GM12878 (cell line): ENCODE measurements at regions not wholly inside any gene's neighbourhood (a gene's known extent, or its start where the extent isn't known, plus 50 kb on each side); places are given as distances from the start of the nearest gene placed in this dataset.

ENCODE experiments used
- ATAC-seq: fragments of 200-7000 bp; cut with Tn5 transposase; 3 replicates; pipeline ENCODE4 v1.9.1; 2020; ENCODE audit warnings: mild to moderate bottlenecking, moderate library complexity
- BruUV-seq: library from RNA; stranded (reverse); fragments of 400-500 nt; replicated peaks from 2 replicates; lab custom pipeline; 2021; lab: Mats Ljungman, UMichigan
- CTCF ChIA-PET: fragments of 300-600 bp; sonication (Branson Sonifier 250); formaldehyde crosslinking; extraction: SDS; loops from one replicate; lab custom pipeline; 2021; ENCODE audit warnings: inconsistent platforms; lab: Yijun Ruan, JAX
- POLR2A ChIA-PET: fragments of 350-600 bp; formaldehyde crosslinking; extraction: SDS; loops from one replicate; lab custom pipeline; 2021; ENCODE audit warnings: inconsistent platforms; lab: Charles Lee
- RAD21 ChIA-PET: fragments of 300-600 bp; sonication (Branson Sonifier 250); formaldehyde crosslinking; loops from one replicate; lab custom pipeline; 2023; ENCODE audit warnings: antibody characterized with exemption; ENCODE audit not compliant: unreplicated experiment; lab: Charles Lee
- SMC1A ChIA-PET: fragments of 300-600 bp; sonication (Branson Sonifier 250); formaldehyde crosslinking; loops from one replicate; lab custom pipeline; 2023; ENCODE audit not compliant: unreplicated experiment, uncharacterized antibody; lab: Charles Lee
- DNase-seq: peaks from one replicate; pipeline ENCODE4 v3.0.0-alpha.2; 2011; ENCODE audit warnings: low read depth, low spot score
- FAIRE-seq: peaks from 3 replicates; lab custom pipeline; 2011; peaks lifted over from hg19 to GRCh38; lab: Jason Lieb, UNC
- H2AFZ ChIP-seq: 2 replicates; pipeline ENCODE4 v1.6.0; 2011; ENCODE audit warnings: low read depth, low read length, control low read depth; ENCODE audit not compliant: control insufficient read depth
- H3K27ac ChIP-seq: 2 replicates; pipeline ENCODE4 v1.5.1; 2011; ENCODE audit warnings: control low read depth; ENCODE audit not compliant: control insufficient read depth, insufficient read depth
- H3K27me3 ChIP-seq, 2 experiments: replicated peaks in 1 of 2; 2 replicates each; pipeline versions ENCODE4 v1.6.0 to v1.6.1; 2011; ENCODE audit warnings: low read length in 1 of 2; ENCODE audit not compliant: control insufficient read depth in 2 of 2, insufficient read depth in 2 of 2
- H3K36me3 ChIP-seq, 2 experiments: 2 replicates each; pipeline ENCODE4 v1.5.1; 2011; ENCODE audit warnings: low read length in 1 of 2; ENCODE audit not compliant: control insufficient read depth in 2 of 2, insufficient read depth in 2 of 2
- H3K4me1 ChIP-seq: 2 replicates; pipeline ENCODE4 v1.6.1; 2011; ENCODE audit warnings: mild to moderate bottlenecking, low read length, moderate library complexity, mixed read lengths; ENCODE audit not compliant: control insufficient read depth, insufficient read depth
- H3K4me2 ChIP-seq: 2 replicates; pipeline ENCODE4 v1.6.0; 2011; ENCODE audit warnings: control low read depth; ENCODE audit not compliant: control insufficient read depth, insufficient read depth
- H3K4me3 ChIP-seq: fragments of 200-600 bp; sonication (generic); 2 replicates; pipeline ENCODE4 v1.5.1; 2016
- H3K79me2 ChIP-seq: 2 replicates; pipeline ENCODE4 v1.6.0; 2011; ENCODE audit warnings: low read length; ENCODE audit not compliant: control insufficient read depth, insufficient read depth
- H3K9ac ChIP-seq: 2 replicates; pipeline ENCODE4 v1.8.0; 2011; ENCODE audit warnings: low read length, control low read depth, mixed read lengths; ENCODE audit not compliant: control insufficient read depth, insufficient read depth
- H3K9me3 ChIP-seq: replicated peaks from 3 replicates; pipeline ENCODE4 v1.5.1; 2011; ENCODE audit warnings: mild to moderate bottlenecking, low read length; ENCODE audit not compliant: control insufficient read depth, insufficient read depth
- H4K20me1 ChIP-seq: 2 replicates; pipeline ENCODE4 v1.6.0; 2011; ENCODE audit not compliant: control insufficient read depth, insufficient read depth
- BHLHE40 ChIP-seq, 2 experiments: fragments of 450-650 bp in 1 of 2; IDR thresholded peaks; 2 replicates each; pipeline ENCODE4 v1.6.1; 2011 to 2017; ENCODE audit warnings: low read depth in 2 of 2, borderline replicate concordance in 1 of 2, improper control_type of control experiment in 1 of 2, low read length in 1 of 2, mild to moderate bottlenecking in 1 of 2
- BMI1 ChIP-seq: fragments of 450-650 bp; IDR thresholded peaks from 2 replicates; pipeline ENCODE4 v1.6.1; 2016; ENCODE audit warnings: mild to moderate bottlenecking, moderate library complexity, borderline replicate concordance
- CBX3 ChIP-seq: fragments of 200-600 bp; sonication (generic); IDR thresholded peaks from 2 replicates; pipeline ENCODE4 v1.6.1; 2016; ENCODE audit warnings: low read depth, borderline replicate concordance
- CBX5 ChIP-seq: sonication (generic); IDR thresholded peaks from 2 replicates; pipeline ENCODE4 v1.6.1; 2016; ENCODE audit warnings: low read depth, moderate library complexity, mild to moderate bottlenecking, inconsistent platforms
- CREB1 ChIP-seq: IDR thresholded peaks from 2 replicates; pipeline ENCODE4 v1.6.1; 2012; ENCODE audit warnings: low read depth, mild to moderate bottlenecking, inconsistent platforms
- FOS ChIP-seq: IDR thresholded peaks from 3 replicates; pipeline ENCODE4 v1.6.1; 2011; ENCODE audit warnings: borderline replicate concordance; ENCODE audit not compliant: insufficient read length; ENCODE audit errors: extremely low read depth
- HDAC2 ChIP-seq: fragments of 200-600 bp; sonication (generic); IDR thresholded peaks from 2 replicates; pipeline ENCODE4 v1.6.1; 2017
- MEF2A ChIP-seq: IDR thresholded peaks from 2 replicates; pipeline ENCODE4 v1.6.1; 2011; ENCODE audit warnings: low read depth, mild to moderate bottlenecking, low read length, moderate library complexity; ENCODE audit not compliant: insufficient read depth
- MXI1 ChIP-seq: fragments of 150-350 bp; IDR thresholded peaks from 2 replicates; pipeline ENCODE4 v1.6.1; 2011; ENCODE audit warnings: low read depth, mild to moderate bottlenecking, inconsistent platforms, low read length, improper control_type of control experiment
- TBL1XR1 ChIP-seq: IDR thresholded peaks from 2 replicates; pipeline ENCODE4 v1.6.1; 2012; ENCODE audit warnings: low read depth, low read length, improper control_type of control experiment
- WGBS: methylation state at CpG from one replicate; pipeline ENCODE4 v1.1.6; 2016; ENCODE audit warnings: low lambda C conversion rate; ENCODE audit not compliant: insufficient replicate concordance, insufficient coverage; ENCODE audit errors: missing lambda C conversion rate; 5-methylcytosine and 5-hydroxymethylcytosine counted together
- in situ Hi-C: fragments of 300-500 bp; cut with MboI; formaldehyde crosslinking; loops from 9 replicates; pipeline ENCODE4 v1.14.3; 2018; ENCODE audit warnings: mixed read lengths
- intact Hi-C: fragments of 100-400 bp; cut with micrococcal nuclease; formaldehyde crosslinking; loops from one replicate; pipeline ENCODE4 v1.14.2; 2022; ENCODE audit not compliant: unreplicated experiment
- TF ChIP-seq, protein P1 (sequence below): IDR thresholded peaks from 2 replicates; pipeline ENCODE4 v1.6.1; 2012; ENCODE audit warnings: mild to moderate bottlenecking, low read depth, low read length
- TF ChIP-seq, protein P2 (sequence below), 3 experiments: IDR thresholded peaks in 2 of 3; conservative IDR thresholded peaks in 1 of 3; 2 replicates each; pipeline ENCODE4 v1.5.1; 2011; ENCODE audit warnings: low read depth in 3 of 3, low read length in 3 of 3, mild to moderate bottlenecking in 3 of 3, control low read depth in 2 of 3, moderate library complexity in 2 of 3, inconsistent platforms in 1 of 3, mixed read lengths in 1 of 3; ENCODE audit not compliant: control insufficient read depth in 2 of 3, insufficient read depth in 1 of 3; ENCODE audit errors: extremely low read depth in 1 of 3

DNA sequence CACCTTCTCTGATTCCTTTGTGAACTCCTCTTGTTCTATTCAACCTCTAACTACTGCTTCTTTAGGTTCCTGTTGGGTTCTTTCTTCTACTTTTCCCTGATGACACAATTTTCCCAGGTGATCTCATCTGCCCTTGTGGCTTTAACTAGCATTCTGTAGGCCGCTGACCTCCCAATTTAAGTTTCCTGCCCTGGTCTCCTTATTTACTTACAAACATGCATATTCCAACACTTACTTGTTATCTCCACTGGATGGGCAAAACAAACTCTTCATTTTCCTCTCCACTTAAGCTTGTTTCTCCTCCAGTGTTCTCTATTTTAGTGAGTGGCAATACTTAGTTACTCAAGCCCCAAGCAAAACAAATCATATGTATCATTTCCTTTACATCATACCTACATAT, 734.5 kb downstream of the METTL15 start:
- RAD21 ChIA-PET, result no interaction called here
- TF ChIP-seq BHLHE40 (IDR thresholded peaks at IDR 0.05; ENCODE audit: borderline replicate concordance in 1 of 2, low read depth in 2 of 2, low read length in 1 of 2), result no peak
- intact Hi-C loops (no loop called here), in situ Hi-C loops (no loop called here)
- Histone ChIP-seq H2AFZ (no peak overlapping the region), H3K36me3 (no peaks in the 10 kb centered on the region), H3K4me2 (no peak overlapping the region), H3K4me1 (no peaks in the 10 kb centered on the region), H3K79me2 (no peaks in the 10 kb centered on the region), H3K27me3 (no peaks in the 10 kb centered on the region), H3K4me3 (no peak overlapping the region), H3K9me3 (no peaks in the 10 kb centered on the region), H3K27ac (no peak overlapping the region), H3K9ac (no peak overlapping the region), H4K20me1 (no peaks in the 10 kb centered on the region)
- FAIRE-seq (no peak), DNase-seq (no peak), ATAC-seq (no peak)
- SMC1A ChIA-PET, result no interaction called here
- CTCF ChIA-PET, result no interaction called here
- WGBS, result 0% methylated on average over 1 of the region's 1 CpG
- POLR2A ChIA-PET, result no interaction called here
- BruUV-seq, result no TSS peak

DNA sequence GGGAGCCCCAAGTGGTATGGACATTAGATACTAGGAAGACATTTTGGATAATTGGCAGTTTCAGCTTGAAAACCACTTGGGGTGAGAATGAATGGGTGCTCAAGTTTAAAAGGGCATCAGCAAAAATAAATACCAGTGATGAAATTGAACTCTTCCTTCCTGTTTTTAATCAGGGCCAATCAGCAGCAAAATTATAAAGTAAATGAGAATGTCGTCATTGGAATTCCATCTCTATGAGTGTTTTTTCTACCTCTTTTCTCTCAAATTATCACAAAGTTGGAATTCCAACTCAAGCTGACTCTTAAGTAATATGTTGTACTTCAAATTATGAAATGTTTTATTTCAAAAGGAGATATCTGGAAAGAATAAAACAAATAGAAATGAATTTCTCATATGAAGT, 730.6 kb downstream of the METTL15 start:
- Histone ChIP-seq H3K79me2 (no peaks in the 10 kb centered on the region), H3K36me3 (no peaks in the 10 kb centered on the region), H3K9ac (no peak overlapping the region), H3K4me3 (no peak overlapping the region), H3K4me1 (no peaks in the 10 kb centered on the region), H2AFZ (no peak overlapping the region), H3K27ac (no peak overlapping the region), H4K20me1 (no peaks in the 10 kb centered on the region), H3K4me2 (no peak overlapping the region), H3K9me3 (no peaks in the 10 kb centered on the region), H3K27me3 (no peaks in the 10 kb centered on the region)
- intact Hi-C loops (no loop called here), in situ Hi-C loops (no loop called here)
- no TSS peak for BruUV-seq
- no peak for ATAC-seq
- ChIA-PET CTCF (no interaction called here), RAD21 (no interaction called here), SMC1A (no interaction called here), POLR2A (no interaction called here)
- DNase-seq, result no peak
- WGBS, result 4% methylated on average over 1 of the region's 1 CpG
- no peak for FAIRE-seq
- TF ChIP-seq, protein P1, sequence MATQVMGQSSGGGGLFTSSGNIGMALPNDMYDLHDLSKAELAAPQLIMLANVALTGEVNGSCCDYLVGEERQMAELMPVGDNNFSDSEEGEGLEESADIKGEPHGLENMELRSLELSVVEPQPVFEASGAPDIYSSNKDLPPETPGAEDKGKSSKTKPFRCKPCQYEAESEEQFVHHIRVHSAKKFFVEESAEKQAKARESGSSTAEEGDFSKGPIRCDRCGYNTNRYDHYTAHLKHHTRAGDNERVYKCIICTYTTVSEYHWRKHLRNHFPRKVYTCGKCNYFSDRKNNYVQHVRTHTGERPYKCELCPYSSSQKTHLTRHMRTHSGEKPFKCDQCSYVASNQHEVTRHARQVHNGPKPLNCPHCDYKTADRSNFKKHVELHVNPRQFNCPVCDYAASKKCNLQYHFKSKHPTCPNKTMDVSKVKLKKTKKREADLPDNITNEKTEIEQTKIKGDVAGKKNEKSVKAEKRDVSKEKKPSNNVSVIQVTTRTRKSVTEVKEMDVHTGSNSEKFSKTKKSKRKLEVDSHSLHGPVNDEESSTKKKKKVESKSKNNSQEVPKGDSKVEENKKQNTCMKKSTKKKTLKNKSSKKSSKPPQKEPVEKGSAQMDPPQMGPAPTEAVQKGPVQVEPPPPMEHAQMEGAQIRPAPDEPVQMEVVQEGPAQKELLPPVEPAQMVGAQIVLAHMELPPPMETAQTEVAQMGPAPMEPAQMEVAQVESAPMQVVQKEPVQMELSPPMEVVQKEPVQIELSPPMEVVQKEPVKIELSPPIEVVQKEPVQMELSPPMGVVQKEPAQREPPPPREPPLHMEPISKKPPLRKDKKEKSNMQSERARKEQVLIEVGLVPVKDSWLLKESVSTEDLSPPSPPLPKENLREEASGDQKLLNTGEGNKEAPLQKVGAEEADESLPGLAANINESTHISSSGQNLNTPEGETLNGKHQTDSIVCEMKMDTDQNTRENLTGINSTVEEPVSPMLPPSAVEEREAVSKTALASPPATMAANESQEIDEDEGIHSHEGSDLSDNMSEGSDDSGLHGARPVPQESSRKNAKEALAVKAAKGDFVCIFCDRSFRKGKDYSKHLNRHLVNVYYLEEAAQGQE, result no peak
- TF ChIP-seq TBL1XR1, result no peak
- TF ChIP-seq FOS, result no peak
- TF ChIP-seq, protein P2, sequence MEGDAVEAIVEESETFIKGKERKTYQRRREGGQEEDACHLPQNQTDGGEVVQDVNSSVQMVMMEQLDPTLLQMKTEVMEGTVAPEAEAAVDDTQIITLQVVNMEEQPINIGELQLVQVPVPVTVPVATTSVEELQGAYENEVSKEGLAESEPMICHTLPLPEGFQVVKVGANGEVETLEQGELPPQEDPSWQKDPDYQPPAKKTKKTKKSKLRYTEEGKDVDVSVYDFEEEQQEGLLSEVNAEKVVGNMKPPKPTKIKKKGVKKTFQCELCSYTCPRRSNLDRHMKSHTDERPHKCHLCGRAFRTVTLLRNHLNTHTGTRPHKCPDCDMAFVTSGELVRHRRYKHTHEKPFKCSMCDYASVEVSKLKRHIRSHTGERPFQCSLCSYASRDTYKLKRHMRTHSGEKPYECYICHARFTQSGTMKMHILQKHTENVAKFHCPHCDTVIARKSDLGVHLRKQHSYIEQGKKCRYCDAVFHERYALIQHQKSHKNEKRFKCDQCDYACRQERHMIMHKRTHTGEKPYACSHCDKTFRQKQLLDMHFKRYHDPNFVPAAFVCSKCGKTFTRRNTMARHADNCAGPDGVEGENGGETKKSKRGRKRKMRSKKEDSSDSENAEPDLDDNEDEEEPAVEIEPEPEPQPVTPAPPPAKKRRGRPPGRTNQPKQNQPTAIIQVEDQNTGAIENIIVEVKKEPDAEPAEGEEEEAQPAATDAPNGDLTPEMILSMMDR (IDR thresholded peaks at IDR 0.05 in 2 of 3, conservative IDR thresholded peaks at IDR 0.05 in 1 of 3; ENCODE audit: control insufficient read depth in 2 of 3, extremely low read depth in 1 of 3, insufficient read depth in 1 of 3, low read depth in 3 of 3, low read length in 3 of 3), result no peak
- no peak for TF ChIP-seq HDAC2
- TF ChIP-seq MEF2A, result no peak
- no peak for TF ChIP-seq MXI1
- no peak for TF ChIP-seq CBX3
- no peak for TF ChIP-seq CBX5
- TF ChIP-seq CREB1, result no peak
- no peak for TF ChIP-seq BMI1
